Parathyroid adenoma (tissue), 2 donors: ENCODE measurements at regions not wholly inside any gene's neighbourhood (a gene's known extent, or its start where the extent isn't known, plus 50 kb on each side); places are given as distances from the start of the nearest gene placed in this dataset.

ENCODE experiments used
- H2AFZ ChIP-seq: fragments of 300-600 bp; sonication (generic); one replicate; pipeline ENCODE4 v1.7.0; 2017; ENCODE audit warnings: antibody characterized with exemption, mild to moderate bottlenecking
- H3K27ac ChIP-seq: fragments of 300-600 bp; sonication (generic); one replicate; pipeline ENCODE4 v1.7.0; 2017
- H3K27me3 ChIP-seq: fragments of 300-600 bp; sonication (generic); one replicate; pipeline ENCODE4 v1.7.0; 2017; ENCODE audit warnings: low read length; ENCODE audit not compliant: control insufficient read depth, insufficient read depth
- H3K36me3 ChIP-seq: fragments of 300-600 bp; sonication (generic); one replicate; pipeline ENCODE4 v1.7.0; 2017; ENCODE audit warnings: low read length; ENCODE audit not compliant: control insufficient read depth, insufficient read depth
- H3K4me1 ChIP-seq: fragments of 300-600 bp; sonication (generic); one replicate; pipeline ENCODE4 v1.7.0; 2017; ENCODE audit warnings: control low read depth
- H3K4me2 ChIP-seq: fragments of 300-600 bp; sonication (generic); one replicate; pipeline ENCODE4 v1.7.0; 2017; ENCODE audit warnings: low read length
- H3K4me3 ChIP-seq: fragments of 300-600 bp; sonication (generic); one replicate; pipeline ENCODE4 v1.7.0; 2017; ENCODE audit warnings: low read depth, low read length
- H3K79me2 ChIP-seq: fragments of 300-600 bp; sonication (generic); one replicate; pipeline ENCODE4 v1.7.0; 2017; ENCODE audit warnings: control low read depth
- H3K9ac ChIP-seq: fragments of 300-600 bp; sonication (generic); one replicate; pipeline ENCODE4 v1.7.0; 2017; ENCODE audit warnings: mild to moderate bottlenecking
- H3K9me3 ChIP-seq: fragments of 300-600 bp; sonication (generic); one replicate; pipeline ENCODE4 v1.7.0; 2017; ENCODE audit warnings: low read length; ENCODE audit not compliant: control insufficient read depth
- CTCF ChIP-seq: fragments of 300-600 bp; sonication (generic); IDR thresholded peaks from one replicate; pipeline ENCODE4 v1.7.0; 2017; ENCODE audit warnings: antibody characterized with exemption, mild to moderate bottlenecking
- donor health status: primary hyperparathyroidism.

DNA sequence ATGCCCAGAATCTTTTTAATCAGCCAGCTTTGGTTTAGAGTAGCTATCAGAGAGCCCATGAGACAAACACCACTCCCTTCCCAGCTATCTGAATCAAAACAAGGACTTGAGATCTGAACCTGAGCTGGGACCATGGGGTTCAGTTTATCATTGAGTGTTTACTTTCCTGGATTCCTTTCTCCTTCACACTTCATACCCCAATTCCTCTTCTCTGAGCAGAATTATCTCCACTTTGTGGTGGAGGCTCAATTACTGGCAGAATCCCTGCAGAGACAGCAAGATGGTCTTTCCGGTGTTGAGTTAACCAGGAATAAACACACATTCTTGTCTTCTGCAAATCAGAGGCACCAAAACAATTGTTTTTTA, 102.4 kb downstream of the RPL22L1 start:
- no peaks in the 10 kb centered on the region for H3K27me3 ChIP-seq
- H3K4me2 ChIP-seq = no peak overlapping the region
- no peaks in the 10 kb centered on the region for H3K36me3 ChIP-seq
- no peaks in the 10 kb centered on the region for H3K4me1 ChIP-seq
- no peak overlapping the region for H3K4me3 ChIP-seq
- no peak overlapping the region for H3K27ac ChIP-seq
- H3K9ac ChIP-seq = no peak overlapping the region
- no peak for TF ChIP-seq CTCF
- no peak overlapping the region for H2AFZ ChIP-seq
- H3K9me3 ChIP-seq = no peaks in the 10 kb centered on the region
- H3K79me2 ChIP-seq = no peaks in the 10 kb centered on the region

DNA sequence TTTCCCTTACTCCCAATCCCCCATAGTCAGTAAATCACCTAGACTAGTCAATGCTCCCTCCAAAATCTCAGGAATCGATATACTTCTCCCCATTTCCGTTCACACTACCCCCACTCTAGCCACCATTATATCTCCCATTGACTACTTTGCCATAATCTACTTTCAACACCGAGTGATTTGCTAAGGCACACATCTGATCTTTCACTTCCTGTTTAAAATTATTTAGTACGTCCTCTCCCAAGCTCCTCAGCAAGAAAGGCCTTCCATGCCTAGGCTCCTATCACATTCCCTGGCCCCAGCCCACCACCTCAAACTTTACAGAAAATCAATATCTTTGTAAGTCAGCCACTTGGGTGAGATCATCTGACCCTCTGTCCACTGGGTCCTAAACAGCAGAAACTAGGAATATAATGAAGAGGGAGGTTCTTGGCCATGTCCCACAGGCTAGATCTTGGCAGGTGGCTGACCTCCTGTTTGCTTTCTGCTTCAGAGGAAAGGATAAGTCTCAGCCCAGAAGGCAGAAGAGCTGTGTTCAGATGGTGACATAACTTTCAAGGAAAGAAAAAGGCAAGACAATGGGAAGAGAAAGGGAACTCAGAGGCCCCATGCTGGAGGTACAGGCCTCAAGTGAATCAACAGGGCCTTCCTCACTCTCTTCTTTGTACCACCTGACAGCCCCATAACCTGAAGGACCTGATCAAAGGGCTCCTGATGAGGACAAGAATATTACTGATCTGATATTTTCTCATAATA, 103.0 kb downstream of the RPL22L1 start:
- H3K9me3 ChIP-seq = no peaks in the 10 kb centered on the region
- H3K27me3 ChIP-seq = no peaks in the 10 kb centered on the region
- H3K79me2 ChIP-seq = no peaks in the 10 kb centered on the region
- H2AFZ ChIP-seq = no peak overlapping the region
- no peak overlapping the region for H3K4me3 ChIP-seq
- H3K27ac ChIP-seq = no peak overlapping the region
- H3K9ac ChIP-seq = no peak overlapping the region
- H3K36me3 ChIP-seq = no peaks in the 10 kb centered on the region
- TF ChIP-seq CTCF = no peak
- H3K4me2 ChIP-seq = no peak overlapping the region
- H3K4me1 ChIP-seq = no peaks in the 10 kb centered on the region

GRCh38 chr3:170766253-170766652, 103.7 kb downstream of the RPL22L1 start:
- TF ChIP-seq CTCF = no peak
- Histone ChIP-seq H3K36me3 (no peaks in the 10 kb centered on the region), H3K9me3 (no peaks in the 10 kb centered on the region), H3K79me2 (no peaks in the 10 kb centered on the region), H3K4me3 (no peak overlapping the region), H3K4me2 (no peak overlapping the region), H3K9ac (no peak overlapping the region), H3K27me3 (no peaks in the 10 kb centered on the region), H3K4me1 (no peaks in the 10 kb centered on the region), H2AFZ (no peak overlapping the region), H3K27ac (no peak overlapping the region)

DNA sequence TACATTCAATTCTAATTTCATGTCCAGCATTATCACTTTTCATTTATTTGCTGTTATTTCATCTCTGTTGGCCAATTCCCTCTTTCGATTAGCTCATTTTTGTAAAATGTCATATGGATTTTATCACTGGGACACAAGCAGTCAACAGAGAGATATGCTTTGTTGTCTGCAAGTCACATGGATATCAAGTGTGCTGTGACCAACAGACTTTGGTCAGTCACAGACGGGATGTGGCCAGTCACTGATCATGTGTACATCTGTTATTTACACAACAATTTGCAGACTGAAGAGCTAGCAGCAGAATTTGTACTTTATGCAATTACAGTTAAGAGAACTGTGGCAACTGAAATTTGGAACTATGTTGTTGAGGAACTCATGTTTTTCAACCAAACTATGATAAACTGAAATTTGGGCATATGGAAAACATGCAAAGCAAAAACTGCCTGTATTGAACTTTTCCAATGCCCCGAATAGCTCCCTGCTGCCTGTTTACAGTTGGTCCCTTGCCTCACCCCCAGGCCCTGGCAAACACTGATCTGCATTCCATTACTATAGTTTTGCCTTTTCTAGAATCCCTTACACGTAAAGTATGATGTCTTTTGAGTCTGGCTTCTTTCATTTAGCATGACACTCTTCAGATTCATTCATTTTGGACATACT, 104.4 kb downstream of the RPL22L1 start:
- Histone ChIP-seq H3K27me3 (no peaks in the 10 kb centered on the region), H2AFZ (no peak overlapping the region), H3K27ac (no peak overlapping the region), H3K36me3 (no peaks in the 10 kb centered on the region), H3K9ac (no peak overlapping the region), H3K4me1 (no peaks in the 10 kb centered on the region), H3K4me3 (no peak overlapping the region), H3K4me2 (no peak overlapping the region), H3K79me2 (no peaks in the 10 kb centered on the region), H3K9me3 (no peaks in the 10 kb centered on the region)
- no peak for TF ChIP-seq CTCF

DNA sequence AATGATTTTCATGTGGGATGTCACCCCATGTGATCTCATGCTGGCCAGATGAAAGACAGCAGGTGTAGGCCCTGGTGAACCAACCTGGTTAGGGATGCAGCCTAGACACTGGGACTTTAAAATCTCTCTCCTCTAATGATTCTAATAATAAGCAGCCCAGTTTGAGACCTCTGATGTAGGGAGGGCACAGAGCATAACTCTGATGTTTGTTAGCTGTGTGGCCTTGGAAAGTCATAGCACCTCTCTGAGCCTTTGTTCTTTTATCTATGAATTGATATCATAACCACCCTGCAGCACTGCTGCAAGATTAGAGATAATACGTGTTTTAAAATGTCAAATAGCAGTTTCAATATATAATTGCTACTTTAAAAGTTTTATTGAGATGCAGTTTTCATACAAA, 106.0 kb downstream of the RPL22L1 start:
- Histone ChIP-seq H3K27me3 (no peaks in the 10 kb centered on the region), H3K36me3 (no peaks in the 10 kb centered on the region), H3K4me2 (no peak overlapping the region), H3K27ac (no peak overlapping the region), H3K4me3 (no peak overlapping the region), H3K79me2 (no peaks in the 10 kb centered on the region), H3K9ac (no peak overlapping the region), H3K4me1 (no peaks in the 10 kb centered on the region), H2AFZ (no peak overlapping the region), H3K9me3 (no peaks in the 10 kb centered on the region)
- no peak for TF ChIP-seq CTCF
